ENCODE measurements at regions not wholly inside any gene's neighbourhood (a gene's known extent, or its start where the extent isn't known, plus 50 kb on each side); places are given as distances from the start of the nearest gene placed in this dataset.

GRCh38 chr9:21564175-21564574 lies 82.1 kb upstream of the IFNE start:
- DNase-seq (ENCODE audit: low read depth in 2 of 2): no peak

DNA sequence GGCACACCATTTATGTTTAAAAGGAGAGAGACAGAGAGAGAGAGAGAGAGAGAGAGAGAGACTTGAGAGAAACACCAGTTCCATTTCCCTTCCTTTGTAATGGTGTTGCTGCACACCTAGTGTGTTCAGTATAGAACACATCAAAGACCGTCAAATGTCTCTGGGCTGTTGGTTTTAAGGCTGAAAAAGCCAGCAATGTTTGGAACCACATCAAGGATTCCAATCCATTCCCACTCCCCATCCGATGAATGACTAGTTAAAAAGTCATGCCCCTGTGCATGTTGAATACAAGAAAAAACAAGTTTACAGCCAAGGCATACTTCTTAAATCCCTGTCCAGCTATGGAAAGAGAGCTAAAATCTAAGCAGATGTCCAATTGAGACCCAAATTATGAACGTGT lies 83.0 kb upstream of the IFNE start:
- DNase-seq (ENCODE audit: low read depth in 2 of 2): no peak

GRCh38 chr9:21567926-21568325 lies 85.8 kb upstream of the IFNE start:
- no peak for DNase-seq (ENCODE audit: low read depth in 2 of 2)

DNA sequence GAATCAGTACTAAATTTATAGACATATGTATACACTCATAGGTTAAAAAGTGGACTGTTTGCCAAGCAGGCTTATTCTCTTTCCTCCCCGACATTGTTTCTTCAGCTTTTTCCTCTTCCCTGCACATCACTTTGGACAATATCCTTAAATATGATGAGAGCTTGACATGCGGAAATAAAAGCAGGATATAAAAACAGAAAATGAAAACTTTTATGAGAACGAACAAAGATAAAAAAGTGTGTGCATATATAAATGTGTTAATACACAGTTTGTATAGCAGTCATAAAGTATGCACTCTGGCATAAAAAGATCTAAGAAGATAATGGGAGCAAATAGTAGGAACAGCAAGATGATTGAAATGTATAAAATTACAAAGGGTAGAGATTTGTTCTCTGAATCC lies 86.4 kb upstream of the IFNE start:
- DNase-seq (ENCODE audit: low read depth in 2 of 2): no peak

GRCh38 chr9:21569721-21570120 lies 87.6 kb upstream of the IFNE start:
- DNase-seq (ENCODE audit: low read depth in 2 of 2): no peak

DNA sequence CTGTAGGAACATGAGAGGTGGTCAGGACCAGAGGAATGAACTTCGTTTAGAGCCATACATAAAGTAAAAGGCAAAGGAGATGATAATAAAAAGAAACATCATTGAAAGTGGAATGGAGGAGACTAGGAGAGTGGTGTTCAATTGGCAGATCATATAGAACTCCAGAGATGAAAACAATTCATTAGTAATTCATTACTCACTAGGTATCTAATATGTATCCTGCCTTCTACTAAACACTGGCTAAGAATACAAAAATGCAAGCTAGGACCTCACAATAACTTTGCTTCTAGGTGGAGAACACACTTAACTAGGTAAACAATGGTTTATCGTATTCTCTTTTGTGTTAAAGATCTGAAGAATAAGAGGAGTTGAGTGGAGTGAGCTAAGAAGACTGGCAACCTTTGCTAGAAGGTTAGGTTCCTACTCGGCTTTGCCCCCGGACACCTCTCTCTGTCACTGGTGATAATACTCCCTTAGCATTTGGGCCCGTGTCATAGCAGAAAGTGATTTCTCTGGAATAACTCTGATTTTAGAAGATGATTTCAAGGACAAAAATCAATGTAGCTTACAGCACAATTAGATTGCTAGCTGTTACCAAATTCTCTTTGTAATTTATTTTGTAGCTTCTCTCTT lies 88.6 kb upstream of the IFNE start:
- DNase-seq (ENCODE audit: low read depth in 2 of 2): no peak

- no peak for DNase-seq (ENCODE audit: low read depth in 2 of 2)
These were observed 92.1 kb upstream of the IFNE start for GRCh38 chr9:21574261-21574660.

- DNase-seq (ENCODE audit: low read depth in 2 of 2): no peak
These were observed 94.4 kb upstream of the IFNE start for GRCh38 chr9:21576331-21577189.

- no peak for DNase-seq (ENCODE audit: low read depth in 2 of 2)
These were observed 97.1 kb upstream of the IFNE start for GRCh38 chr9:21579247-21579671.

- no peak for DNase-seq (ENCODE audit: low read depth in 2 of 2)
These were observed 97.6 kb upstream of the IFNE start for GRCh38 chr9:21579743-21580142.

DNA sequence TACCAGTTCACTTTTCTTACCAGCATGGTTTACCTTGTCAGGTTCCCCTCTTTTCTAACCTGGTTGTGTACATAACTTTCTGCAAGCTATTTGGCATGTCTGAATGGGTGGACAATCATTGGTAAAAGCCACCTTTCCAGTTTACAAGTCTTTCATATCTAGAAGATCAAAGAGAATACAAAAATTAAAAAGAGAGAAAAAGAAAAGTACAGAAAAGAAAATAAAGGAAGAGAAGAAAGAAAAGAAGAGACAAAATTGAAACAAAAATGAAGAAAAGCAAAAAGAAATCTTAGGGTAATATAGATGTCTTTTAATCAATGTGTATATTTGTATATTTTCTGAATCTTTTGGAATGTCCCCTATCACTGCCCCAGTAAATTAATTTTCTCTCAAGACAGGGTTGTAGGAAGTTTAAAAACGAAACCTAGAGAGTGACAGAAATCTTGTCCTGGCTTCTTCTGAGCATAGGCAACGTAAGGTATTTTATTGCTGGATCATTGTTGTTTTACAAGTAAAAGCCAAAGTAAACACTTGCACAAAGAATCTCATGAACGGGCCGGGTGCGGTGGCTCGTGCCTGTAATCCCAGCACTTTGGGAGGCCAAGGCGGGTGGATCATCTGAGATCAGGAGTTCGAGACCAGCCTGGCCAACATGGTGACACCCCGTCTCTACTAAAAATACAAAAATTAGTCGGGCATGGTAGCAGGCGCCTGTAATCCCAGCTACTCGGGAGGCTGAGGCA lies 98.7 kb upstream of the IFNE start:
- no peak for DNase-seq (ENCODE audit: low read depth in 2 of 2)

DNA sequence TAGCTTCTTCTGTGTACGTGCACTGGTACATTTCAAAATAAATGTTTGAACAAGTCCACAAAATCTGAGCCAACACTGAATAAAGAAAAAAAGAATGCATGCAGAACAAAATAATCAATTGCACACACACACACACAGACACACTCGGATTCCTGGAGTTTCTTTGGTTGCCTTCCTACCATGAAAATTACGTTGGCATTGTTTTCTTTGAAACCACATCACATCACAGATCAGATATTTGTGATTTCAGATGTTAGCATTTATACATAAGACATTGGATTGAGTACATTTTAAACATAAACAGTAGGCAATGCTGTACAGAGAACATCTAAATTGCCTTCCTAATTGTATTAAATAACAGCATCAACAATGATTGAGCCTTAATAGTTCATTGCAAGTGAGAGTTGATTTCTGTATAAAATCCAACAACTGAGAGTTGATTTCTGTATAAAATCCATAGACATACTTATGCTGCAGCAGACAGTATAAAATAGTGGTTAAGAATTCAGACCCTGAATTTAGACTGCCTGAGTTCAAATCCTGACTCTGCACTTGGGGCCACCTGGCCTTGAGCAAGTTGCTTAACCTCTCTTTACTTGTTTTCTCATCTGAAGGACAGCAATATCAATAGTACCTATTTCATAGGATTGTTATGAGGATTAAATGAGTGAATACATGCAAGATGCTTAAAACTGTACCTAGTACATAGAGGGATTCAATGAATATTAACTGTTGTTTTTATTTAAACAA lies 101.7 kb upstream of the IFNE start:
- DNase-seq (ENCODE audit: low read depth in 2 of 2): no peak

DNA sequence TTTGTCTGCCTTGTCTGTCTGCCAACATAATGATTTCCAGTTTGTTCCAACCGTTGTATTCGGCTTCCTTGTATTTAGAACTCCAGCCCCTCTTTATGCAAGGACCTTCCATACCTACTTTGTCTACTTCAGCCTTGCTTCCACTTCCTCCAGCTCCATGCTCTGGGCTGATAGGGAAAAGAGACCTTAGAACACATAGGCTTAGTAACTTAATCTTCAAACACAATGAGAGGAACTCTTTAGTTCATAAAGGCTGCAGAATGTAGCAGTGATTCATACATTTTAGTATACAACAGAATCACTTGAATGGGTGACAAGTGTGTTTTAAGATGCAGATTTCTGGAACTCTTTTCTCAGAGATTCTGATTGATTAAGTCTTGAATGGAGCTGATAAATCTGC lies 102.8 kb upstream of the IFNE start:
- no peak for DNase-seq (ENCODE audit: low read depth in 2 of 2)

DNA sequence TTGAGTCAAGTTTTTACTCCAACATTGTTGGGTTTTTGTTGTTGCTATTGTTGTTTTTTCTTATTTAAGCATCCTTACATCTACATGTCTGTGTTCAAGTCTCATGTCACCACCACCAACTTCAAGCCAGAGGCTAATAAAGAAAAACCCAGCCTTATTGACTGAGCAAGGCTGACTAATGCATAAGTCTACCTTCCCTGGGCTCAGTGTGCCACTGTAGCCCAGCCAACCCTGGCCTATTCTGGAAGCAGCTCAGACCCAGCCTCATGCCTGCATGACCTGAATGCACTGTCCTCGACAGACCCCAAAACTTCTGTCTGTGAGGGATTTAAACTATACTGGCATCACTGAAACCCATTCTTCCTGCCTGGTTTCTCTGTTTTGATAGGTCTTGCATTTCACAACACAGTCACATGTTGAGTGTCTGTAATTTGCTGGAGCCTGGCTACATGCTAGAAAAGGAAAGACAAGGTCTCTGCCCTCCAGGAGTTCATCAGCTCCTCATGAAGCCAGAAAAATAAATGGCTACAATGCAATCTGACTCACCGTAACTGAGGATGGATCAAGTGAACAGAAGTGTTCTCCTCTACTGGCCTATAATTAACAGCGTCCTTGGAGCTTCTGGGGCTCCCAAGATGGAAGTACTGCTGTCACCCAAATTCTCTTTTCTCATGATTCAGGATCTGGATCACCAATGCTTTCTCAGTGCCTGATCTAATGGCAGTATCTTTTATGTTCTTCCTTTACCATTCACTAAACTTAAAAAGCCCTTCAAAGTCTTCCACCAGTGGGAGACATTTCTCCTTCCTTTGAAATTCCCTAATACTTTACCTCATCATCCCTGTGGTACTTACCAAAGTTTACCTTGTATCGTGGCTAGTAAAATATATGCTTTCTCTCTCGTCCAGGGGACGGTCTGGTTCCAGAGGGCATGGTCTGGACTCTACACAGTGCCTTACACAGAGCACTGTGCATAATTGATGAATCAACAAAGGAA lies 103.9 kb upstream of the IFNE start:
- DNase-seq (ENCODE audit: low read depth in 2 of 2): no peak

GRCh38 chr9:21589344-21590056 lies 107.4 kb upstream of the IFNE start:
- DNase-seq (ENCODE audit: low read depth in 2 of 2): no peak

DNA sequence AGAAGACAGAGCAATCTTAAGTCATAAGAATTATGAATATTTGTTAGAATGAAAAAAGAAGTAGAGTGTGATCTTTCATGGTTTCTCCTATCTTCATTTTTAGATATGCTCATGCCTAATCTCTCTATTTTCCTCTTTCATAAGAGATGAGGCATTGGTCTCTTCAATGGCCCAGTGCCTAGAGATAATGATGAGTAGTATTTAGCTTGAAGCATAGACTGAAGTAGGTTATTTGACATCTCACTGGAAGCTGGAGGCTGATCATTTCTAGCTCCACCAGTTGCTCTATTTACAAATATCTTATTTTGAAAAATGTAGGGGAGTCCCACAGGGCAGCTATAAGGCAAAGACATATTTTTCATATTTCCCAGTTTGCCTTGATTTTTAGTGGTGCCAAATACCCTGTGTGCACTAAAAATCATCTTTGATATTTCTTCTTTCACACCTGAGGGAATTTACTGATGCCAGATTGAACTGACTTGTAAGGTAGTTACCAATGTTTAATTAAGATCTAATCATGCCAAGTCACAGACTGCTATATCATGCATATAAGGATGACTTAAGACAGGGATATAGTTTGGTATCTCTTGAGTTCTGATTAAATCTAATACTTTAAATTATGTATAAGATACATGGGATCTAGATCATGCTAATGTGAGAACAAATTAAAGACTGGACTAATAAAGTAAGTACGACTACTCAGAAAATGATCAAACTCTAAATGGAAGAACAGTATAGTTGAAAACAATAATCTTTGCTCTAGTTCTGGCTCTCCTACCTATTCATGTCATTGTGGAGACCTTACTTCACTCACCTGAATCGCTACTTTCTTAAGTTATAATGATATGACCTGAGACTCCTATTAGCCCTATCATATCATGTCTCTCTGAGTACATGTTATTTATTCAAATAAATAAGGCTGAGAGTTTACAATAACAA lies 108.2 kb upstream of the IFNE start:
- no peak for DNase-seq (ENCODE audit: low read depth in 2 of 2)

DNA sequence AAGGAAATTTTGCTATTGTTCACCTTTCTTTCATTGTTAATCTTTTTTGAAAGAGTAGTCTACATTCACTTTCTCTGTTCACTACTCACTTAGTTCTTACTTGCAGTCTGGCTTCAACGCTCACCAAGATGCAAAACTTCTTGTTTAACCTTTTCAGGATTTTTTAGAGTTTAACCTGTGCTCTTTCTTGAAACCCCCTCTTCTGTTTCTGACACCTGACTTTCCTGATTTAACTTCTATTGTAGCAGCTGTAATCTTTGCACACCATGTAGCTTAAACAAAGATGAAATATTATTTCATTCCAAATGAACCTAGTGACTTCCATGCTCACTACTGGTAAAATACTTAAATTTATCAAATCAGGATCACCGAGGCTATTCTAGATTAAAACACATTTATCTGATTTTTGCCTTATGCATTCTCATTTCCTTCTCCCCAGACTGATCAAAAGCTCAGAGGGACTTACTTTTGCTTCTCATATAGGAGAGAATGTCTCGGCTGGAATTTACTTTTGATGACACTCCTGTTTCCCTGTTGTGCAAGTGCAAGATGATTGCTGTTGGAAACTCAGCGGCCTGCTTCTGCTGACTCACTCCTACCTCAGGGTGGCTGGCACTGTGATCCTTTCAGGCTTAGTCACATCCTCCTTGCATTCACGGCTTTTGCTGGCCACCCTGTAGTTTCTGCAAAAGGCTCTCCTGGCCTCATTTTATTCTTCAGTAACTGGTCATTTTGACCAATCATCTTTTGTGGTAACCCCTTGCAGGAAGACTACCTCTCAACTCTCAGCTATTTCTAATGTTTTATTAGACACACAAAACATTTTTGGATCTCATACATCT lies 109.3 kb upstream of the IFNE start:
- peak; percentile 50 to 51 for DNase-seq (ENCODE audit: low read depth in 2 of 2)

GRCh38 chr9:21592063-21592338 lies 109.9 kb upstream of the IFNE start:
- DNase-seq (ENCODE audit: low read depth in 2 of 2): no peak

All from stimulated activated CD4-positive, alpha-beta T cell treated with anti-CD3 and anti-CD28 coated beads, Interleukin-15, amount 100 ng/mL, for 48 hours (primary cell).